A549 (cell line): ENCODE measurements at regions not wholly inside any gene's neighbourhood (a gene's known extent, or its start where the extent isn't known, plus 50 kb on each side); places are given as distances from the start of the nearest gene placed in this dataset.

ENCODE experiments used
- CHD4 ChIP-seq: fragments of 200-600 bp; sonication (generic); IDR thresholded peaks from 2 replicates; pipeline ENCODE4 v1.6.1; 2016; ENCODE audit warnings: antibody characterized with exemption, mild to moderate bottlenecking, borderline replicate concordance
- CTCF ChIP-seq: fragments of >200 bp; sonication (Bioruptor Twin); formaldehyde crosslinking; IDR thresholded peaks from 3 replicates; pipeline ENCODE4 v1.5.1; 2016

- TF ChIP-seq CTCF, result no peak
- no peak for TF ChIP-seq CHD4
Observed at GRCh38 chr22:47691152-47691895, 928.9 kb downstream of the TBC1D22A start.
